Kidney (tissue), 13 donors: ENCODE measurements at regions not wholly inside any gene's neighbourhood (a gene's known extent, or its start where the extent isn't known, plus 50 kb on each side); places are given as distances from the start of the nearest gene placed in this dataset.

Experiments used
- DNase-seq, 5 donors: peaks; one replicate each; pipeline ENCODE4 v3.0.0-alpha.2; 2013 to 2020
- FAIRE-seq: peaks from 2 replicates; lab custom pipeline; 2012; peaks lifted over from hg19 to GRCh38; lab: Jason Lieb, UNC
- H3K27ac ChIP-seq, 2 donors: one replicate each; pipeline ENCODE4 v1.7.0; 2013; ENCODE audit warnings: low read depth in 2 of 2, low read length in 2 of 2, inconsistent platforms in 1 of 2
- H3K27me3 ChIP-seq: one replicate; pipeline ENCODE4 v1.7.1; 2013; ENCODE audit warnings: low read length, inconsistent platforms; ENCODE audit not compliant: control insufficient read depth, insufficient read depth
- H3K36me3 ChIP-seq, 3 donors: one replicate each; pipeline versions ENCODE4 v1.7.0 to v1.7.1; 2013; ENCODE audit warnings: low read length in 3 of 3, control low read depth in 1 of 3, inconsistent platforms in 1 of 3; ENCODE audit not compliant: insufficient read depth in 3 of 3, control insufficient read depth in 2 of 3
- H3K4me1 ChIP-seq, 3 donors: one replicate each; pipeline versions ENCODE4 v1.7.0 to v1.7.1; 2013; ENCODE audit warnings: low read length in 3 of 3, inconsistent platforms in 1 of 3, low read depth in 1 of 3; ENCODE audit not compliant: control insufficient read depth in 2 of 3, insufficient read depth in 2 of 3
- H3K4me3 ChIP-seq, 3 donors: one replicate each; pipeline versions ENCODE4 v1.7.0 to v1.8.1; 2013; ENCODE audit warnings: low read length in 3 of 3, control low read depth in 1 of 3, inconsistent platforms in 1 of 3
- H3K9ac ChIP-seq, 3 donors: one replicate each; pipeline versions ENCODE4 v1.7.0 to v1.7.1; 2013; ENCODE audit warnings: low read length in 3 of 3, control low read depth in 1 of 3, inconsistent platforms in 1 of 3
- H3K9me3 ChIP-seq, 3 donors: one replicate each; pipeline versions ENCODE4 v1.7.0 to v1.7.1; 2013; ENCODE audit warnings: low read length in 3 of 3, control low read depth in 1 of 3, inconsistent platforms in 1 of 3; ENCODE audit not compliant: control insufficient read depth in 2 of 3, insufficient read depth in 1 of 3
- CTCF ChIP-seq: IDR thresholded peaks from 3 replicates; pipeline ENCODE4 v1.5.1; 2012; ENCODE audit warnings: mild to moderate bottlenecking, moderate library complexity, borderline replicate concordance; ENCODE audit not compliant: insufficient read depth; ENCODE audit errors: extremely low read depth
- intact Hi-C: fragments of 100-400 bp; cut with DNase I; formaldehyde crosslinking; loops from one replicate; pipeline ENCODE4 v1.11.1; 2022
- donor health status: control.
- donor health status: control.
- donor health status: control.
- donor health status: control.
- donor health status: control.
- donor health status: DM: yes; HTN: yes; CAD: no.
- donor health status: Normal renal cell carcinoma (clear cell type).

- intact Hi-C loops, result no loop called here
- FAIRE-seq (no peak), DNase-seq (no peak)
- Histone ChIP-seq H3K36me3 (no peaks in the 10 kb centered on the region), H3K27ac (no peak overlapping the region), H3K9ac (no peak overlapping the region), H3K4me3 (no peak overlapping the region), H3K4me1 (no peaks in the 10 kb centered on the region), H3K9me3 (peaks cover 0 to 4% (median 0%) of the 10 kb centered on the region in 3 donors), H3K27me3 (no peaks in the 10 kb centered on the region)
- no peak for TF ChIP-seq CTCF
These were observed 123.1 kb upstream of the SV2C start for GRCh38 chr5:75960129-75960528.

GRCh38 chr5:75952963-75953362 lies 130.2 kb upstream of the SV2C start:
- no peak for DNase-seq
- Histone ChIP-seq H3K9me3 (peaks cover 0 to 5% (median 0%) of the 10 kb centered on the region in 3 donors), H3K4me3 (no peak overlapping the region), H3K4me1 (no peaks in the 10 kb centered on the region), H3K9ac (no peak overlapping the region), H3K27me3 (no peaks in the 10 kb centered on the region), H3K27ac (no peak overlapping the region), H3K36me3 (no peaks in the 10 kb centered on the region)
- no peak for TF ChIP-seq CTCF
- intact Hi-C loops, result no loop called here
- no peak for FAIRE-seq

- H3K4me3 ChIP-seq, result no peak overlapping the region
- no peak overlapping the region for H3K27ac ChIP-seq
- FAIRE-seq, result no peak
- intact Hi-C loops, result no loop called here
- peaks cover 0 to 5% (median 0%) of the 10 kb centered on the region in 3 donors for H3K9me3 ChIP-seq
- DNase-seq, result no peak
- H3K27me3 ChIP-seq, result no peaks in the 10 kb centered on the region
- TF ChIP-seq CTCF, result no peak
- H3K9ac ChIP-seq, result no peak overlapping the region
- no peaks in the 10 kb centered on the region for H3K36me3 ChIP-seq
- no peaks in the 10 kb centered on the region for H3K4me1 ChIP-seq
These were observed 130.9 kb upstream of the SV2C start for GRCh38 chr5:75952291-75952690.

DNA sequence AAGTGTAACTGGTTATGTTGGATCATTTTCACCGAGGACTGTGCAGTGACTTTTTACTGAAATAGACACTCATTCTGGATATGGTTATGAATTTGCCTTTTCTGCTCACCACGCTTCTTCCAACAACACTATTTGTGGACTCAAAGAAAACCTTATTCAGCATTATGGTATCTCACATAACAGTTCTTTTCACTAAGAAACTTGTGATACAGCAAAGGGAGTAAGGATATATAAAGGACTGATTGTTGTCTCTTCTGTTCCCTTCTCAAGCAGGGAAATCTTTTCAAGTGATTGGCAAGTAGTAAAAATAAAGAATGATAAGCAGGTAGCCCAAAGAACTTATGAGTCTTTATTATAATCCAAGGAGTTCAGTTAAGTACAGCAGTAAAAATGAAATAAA lies 131.5 kb upstream of the SV2C start:
- H3K9ac ChIP-seq, result no peak overlapping the region
- DNase-seq (no peak), FAIRE-seq (no peak)
- H3K4me3 ChIP-seq, result no peak overlapping the region
- H3K4me1 ChIP-seq, result no peaks in the 10 kb centered on the region
- intact Hi-C loops, result no loop called here
- peaks cover 0 to 5% (median 0%) of the 10 kb centered on the region in 3 donors for H3K9me3 ChIP-seq
- H3K27me3 ChIP-seq, result no peaks in the 10 kb centered on the region
- TF ChIP-seq CTCF, result no peak
- no peaks in the 10 kb centered on the region for H3K36me3 ChIP-seq
- no peak overlapping the region for H3K27ac ChIP-seq
